ENCODE measurements at regions not wholly inside any gene's neighbourhood (a gene's known extent, or its start where the extent isn't known, plus 50 kb on each side); places are given as distances from the start of the nearest gene placed in this dataset.
"Not testable (repeated sequence)": the region's sequence is repeated elsewhere in the genome, so short reads cannot be mapped to it uniquely, and the experiment has no call there.

- DNase-seq, result no peak
- H3K36me3 ChIP-seq (ENCODE audit: insufficient read depth, low read length), result no peaks in the 10 kb centered on the region
- H3K4me3 ChIP-seq (ENCODE audit: low read length in 2 of 2), result no peak overlapping the region
- no peaks in the 10 kb centered on the region for H3K27me3 ChIP-seq (ENCODE audit: insufficient read depth, low read length)
- H3K4me1 Mint-ChIP-seq, result no peaks in the 10 kb centered on the region
- intact Hi-C loops (cut with micrococcal nuclease), result no loop called here
- CTCF ChIA-PET (ENCODE audit: partially characterized antibody), result no interaction called here
- H3K9me3 Mint-ChIP-seq, result peaks cover 0 to 33% (median 9%) of the 10 kb centered on the region in 8 donors
- H3K27me3 Mint-ChIP-seq, result no peaks in the 10 kb centered on the region
- POLR2A ChIA-PET (ENCODE audit: partially characterized antibody), result no interaction called here
- H3K27ac ChIP-seq (ENCODE audit: low read depth, low read length), result no peak overlapping the region
- H3K27ac Mint-ChIP-seq, result no peak overlapping the region
- no peaks in the 10 kb centered on the region for H3K4me1 ChIP-seq (ENCODE audit: insufficient read depth, low read length)
- H3K4me3 Mint-ChIP-seq, result no peak overlapping the region
- H3K9me3 ChIP-seq (ENCODE audit: control insufficient read depth in 1 of 2, low read length in 2 of 2), result no peaks in the 10 kb centered on the region
- H3K36me3 Mint-ChIP-seq, result no peaks in the 10 kb centered on the region
These were observed 996.4 kb upstream of the WWC1 start for GRCh38 chr5:167294882-167295680.

GRCh38 chr5:167295681-167296005, 995.8 kb upstream of the WWC1 start:
- CTCF ChIA-PET (ENCODE audit: partially characterized antibody), result no interaction called here
- no peak overlapping the region for H3K4me3 Mint-ChIP-seq
- no peaks in the 10 kb centered on the region for H3K27me3 Mint-ChIP-seq
- H3K4me3 ChIP-seq (ENCODE audit: low read length in 2 of 2), result no peak overlapping the region
- no peak for DNase-seq
- H3K9me3 Mint-ChIP-seq, result peaks cover 0 to 33% (median 11%) of the 10 kb centered on the region in 8 donors
- no peak overlapping the region for H3K27ac Mint-ChIP-seq
- no peak overlapping the region for H3K27ac ChIP-seq (ENCODE audit: low read depth, low read length)
- no peaks in the 10 kb centered on the region for H3K4me1 ChIP-seq (ENCODE audit: insufficient read depth, low read length)
- intact Hi-C loops (cut with micrococcal nuclease), result no loop called here
- POLR2A ChIA-PET (ENCODE audit: partially characterized antibody), result no interaction called here
- no peaks in the 10 kb centered on the region for H3K36me3 Mint-ChIP-seq
- no peaks in the 10 kb centered on the region for H3K9me3 ChIP-seq (ENCODE audit: control insufficient read depth in 1 of 2, low read length in 2 of 2)
- H3K4me1 Mint-ChIP-seq, result no peaks in the 10 kb centered on the region
- H3K36me3 ChIP-seq (ENCODE audit: insufficient read depth, low read length), result no peaks in the 10 kb centered on the region
- no peaks in the 10 kb centered on the region for H3K27me3 ChIP-seq (ENCODE audit: insufficient read depth, low read length)

- Mint-ChIP-seq H3K4me3 (no peak overlapping the region), H3K9me3 (peaks cover 0 to 33% (median 11%) of the 10 kb centered on the region in 8 donors), H3K36me3 (no peaks in the 10 kb centered on the region), H3K27me3 (no peaks in the 10 kb centered on the region), H3K4me1 (no peaks in the 10 kb centered on the region), H3K27ac (no peak overlapping the region)
- ChIA-PET POLR2A (ENCODE audit: partially characterized antibody) (no interaction called here), CTCF (ENCODE audit: partially characterized antibody) (no interaction called here)
- H3K27me3 ChIP-seq (ENCODE audit: insufficient read depth, low read length), result no peaks in the 10 kb centered on the region
- H3K27ac ChIP-seq (ENCODE audit: low read depth, low read length), result no peak overlapping the region
- H3K9me3 ChIP-seq (ENCODE audit: control insufficient read depth in 1 of 2, low read length in 2 of 2), result no peaks in the 10 kb centered on the region
- intact Hi-C loops (cut with micrococcal nuclease), result no loop called here
- no peaks in the 10 kb centered on the region for H3K36me3 ChIP-seq (ENCODE audit: insufficient read depth, low read length)
- no peaks in the 10 kb centered on the region for H3K4me1 ChIP-seq (ENCODE audit: insufficient read depth, low read length)
- no peak overlapping the region for H3K4me3 ChIP-seq (ENCODE audit: low read length in 2 of 2)
- DNase-seq, result no peak
These were observed 995.4 kb upstream of the WWC1 start for GRCh38 chr5:167296066-167296465.

GRCh38 chr5:167296661-167297060, 994.8 kb upstream of the WWC1 start:
- Histone ChIP-seq H3K4me1 (ENCODE audit: insufficient read depth, low read length) (no peaks in the 10 kb centered on the region), H3K27me3 (ENCODE audit: insufficient read depth, low read length) (no peaks in the 10 kb centered on the region), H3K36me3 (ENCODE audit: insufficient read depth, low read length) (no peaks in the 10 kb centered on the region), H3K4me3 (ENCODE audit: low read length in 2 of 2) (no peak overlapping the region), H3K27ac (ENCODE audit: low read depth, low read length) (no peak overlapping the region), H3K9me3 (ENCODE audit: control insufficient read depth in 1 of 2, low read length in 2 of 2) (no peaks in the 10 kb centered on the region)
- no peak for DNase-seq
- Mint-ChIP-seq H3K4me3 (no peak overlapping the region), H3K36me3 (no peaks in the 10 kb centered on the region), H3K4me1 (no peaks in the 10 kb centered on the region), H3K27me3 (no peaks in the 10 kb centered on the region), H3K27ac (no peak overlapping the region), H3K9me3 (peaks cover 0 to 33% (median 11%) of the 10 kb centered on the region in 8 donors)
- intact Hi-C loops (cut with micrococcal nuclease), result no loop called here
- POLR2A ChIA-PET (ENCODE audit: partially characterized antibody), result no interaction called here
- CTCF ChIA-PET (ENCODE audit: partially characterized antibody), result no interaction called here

GRCh38 chr5:167299861-167300260, 991.6 kb upstream of the WWC1 start:
- H3K4me3 ChIP-seq (ENCODE audit: low read length in 2 of 2); H3K36me3 Mint-ChIP-seq; CTCF ChIA-PET (ENCODE audit: partially characterized antibody); POLR2A ChIA-PET (ENCODE audit: partially characterized antibody); H3K4me1 ChIP-seq (ENCODE audit: insufficient read depth, low read length); H3K9me3 ChIP-seq (ENCODE audit: control insufficient read depth in 1 of 2, low read length in 2 of 2); H3K27me3 ChIP-seq (ENCODE audit: insufficient read depth, low read length); H3K4me1 Mint-ChIP-seq; H3K36me3 ChIP-seq (ENCODE audit: insufficient read depth, low read length); intact Hi-C loops (cut with micrococcal nuclease); H3K27me3 Mint-ChIP-seq; DNase-seq; H3K4me3 Mint-ChIP-seq; H3K27ac ChIP-seq (ENCODE audit: low read depth, low read length): not testable (repeated sequence)
- peaks cover 0 to 23% (median 8%) of the 10 kb centered on the region in 8 donors for H3K9me3 Mint-ChIP-seq
- peak overlapping the region in 1 of 7 donors; percentile 13 for H3K27ac Mint-ChIP-seq

- no peaks in the 10 kb centered on the region for H3K4me1 ChIP-seq (ENCODE audit: insufficient read depth, low read length)
- intact Hi-C loops (cut with micrococcal nuclease), result no loop called here
- no peaks in the 10 kb centered on the region for H3K36me3 Mint-ChIP-seq
- H3K27me3 Mint-ChIP-seq, result no peaks in the 10 kb centered on the region
- CTCF ChIA-PET (ENCODE audit: partially characterized antibody), result no interaction called here
- no peaks in the 10 kb centered on the region for H3K27me3 ChIP-seq (ENCODE audit: insufficient read depth, low read length)
- no peaks in the 10 kb centered on the region for H3K4me1 Mint-ChIP-seq
- no peak overlapping the region for H3K4me3 ChIP-seq (ENCODE audit: low read length in 2 of 2)
- no peaks in the 10 kb centered on the region for H3K9me3 ChIP-seq (ENCODE audit: control insufficient read depth in 1 of 2, low read length in 2 of 2)
- POLR2A ChIA-PET (ENCODE audit: partially characterized antibody), result no interaction called here
- H3K27ac Mint-ChIP-seq, result no peak overlapping the region
- no peak for DNase-seq
- peaks cover 0 to 16% (median 3%) of the 10 kb centered on the region in 8 donors for H3K9me3 Mint-ChIP-seq
- no peaks in the 10 kb centered on the region for H3K36me3 ChIP-seq (ENCODE audit: insufficient read depth, low read length)
- H3K27ac ChIP-seq (ENCODE audit: low read depth, low read length), result no peak overlapping the region
- no peak overlapping the region for H3K4me3 Mint-ChIP-seq
These were observed 987.9 kb upstream of the WWC1 start for GRCh38 chr5:167303582-167303981.

GRCh38 chr5:167304834-167305469, 986.5 kb upstream of the WWC1 start:
- no peaks in the 10 kb centered on the region for H3K36me3 ChIP-seq (ENCODE audit: insufficient read depth, low read length)
- POLR2A ChIA-PET (ENCODE audit: partially characterized antibody), result no interaction called here
- H3K27ac ChIP-seq (ENCODE audit: low read depth, low read length), result no peak overlapping the region
- H3K4me1 Mint-ChIP-seq, result no peaks in the 10 kb centered on the region
- no peaks in the 10 kb centered on the region for H3K27me3 Mint-ChIP-seq
- intact Hi-C loops (cut with micrococcal nuclease), result no loop called here
- no peaks in the 10 kb centered on the region for H3K9me3 ChIP-seq (ENCODE audit: control insufficient read depth in 1 of 2, low read length in 2 of 2)
- H3K4me3 ChIP-seq (ENCODE audit: low read length in 2 of 2), result no peak overlapping the region
- no peaks in the 10 kb centered on the region for H3K27me3 ChIP-seq (ENCODE audit: insufficient read depth, low read length)
- DNase-seq, result no peak
- no peak overlapping the region for H3K4me3 Mint-ChIP-seq
- H3K4me1 ChIP-seq (ENCODE audit: insufficient read depth, low read length), result no peaks in the 10 kb centered on the region
- H3K9me3 Mint-ChIP-seq, result peaks cover 0 to 11% (median 3%) of the 10 kb centered on the region in 8 donors
- H3K36me3 Mint-ChIP-seq, result no peaks in the 10 kb centered on the region
- H3K27ac Mint-ChIP-seq, result no peak overlapping the region
- CTCF ChIA-PET (ENCODE audit: partially characterized antibody), result no interaction called here

All from CD4-positive, alpha-beta memory T cell (primary cell).